RWPE2 (cell line): ENCODE measurements at regions not wholly inside any gene's neighbourhood (a gene's known extent, or its start where the extent isn't known, plus 50 kb on each side); places are given as distances from the start of the nearest gene placed in this dataset.
A peak's percentile ranks its signal among the peaks of the same experiment; 100 is the strongest.

Source experiments
- ATAC-seq: fragments of 200-7000 bp; cut with Tn5 transposase; 3 replicates; pipeline ENCODE4 v1.9.1; 2021; ENCODE audit warnings: low read depth
- DNase-seq: peaks from one replicate; pipeline ENCODE4 v3.0.0-alpha.2; 2020; ENCODE audit warnings: low spot score
- H3K27ac ChIP-seq: fragments of 450-650 bp; 2 replicates; pipeline ENCODE4 v1.5.1; 2017; ENCODE audit warnings: mild to moderate bottlenecking; ENCODE audit not compliant: poor library complexity, severe bottlenecking
- H3K27me3 ChIP-seq: fragments of 250-450 bp; sonication (Bioruptor Pico); 2 replicates; pipeline ENCODE4 v1.5.1; 2021; ENCODE audit warnings: mild to moderate bottlenecking, moderate library complexity; ENCODE audit not compliant: insufficient read depth, poor library complexity, severe bottlenecking
- H3K36me3 ChIP-seq: fragments of 250-450 bp; sonication (Bioruptor Pico); 2 replicates; pipeline ENCODE4 v1.5.1; 2020; ENCODE audit warnings: low read depth, mild to moderate bottlenecking, moderate library complexity
- H3K4me1 ChIP-seq: fragments of 250-450 bp; sonication (Bioruptor Pico); 2 replicates; pipeline ENCODE4 v1.5.1; 2021; ENCODE audit warnings: mild to moderate bottlenecking, moderate library complexity; ENCODE audit not compliant: insufficient read depth, poor library complexity, severe bottlenecking
- H3K4me3 ChIP-seq: fragments of 250-450 bp; sonication (Bioruptor Pico); 2 replicates; pipeline ENCODE4 v1.5.1; 2021; ENCODE audit warnings: mild to moderate bottlenecking, moderate library complexity; ENCODE audit not compliant: severe bottlenecking
- H3K9me3 ChIP-seq: fragments of 250-450 bp; sonication (Bioruptor Pico); 2 replicates; pipeline ENCODE4 v1.5.1; 2021; ENCODE audit warnings: mild to moderate bottlenecking, moderate library complexity; ENCODE audit not compliant: severe bottlenecking
- TF ChIP-seq, protein P1 (sequence below): fragments of 450-650 bp; IDR thresholded peaks from one replicate; pipeline ENCODE4 v1.5.1; 2017; ENCODE audit warnings: mild to moderate bottlenecking, moderate library complexity; ENCODE audit not compliant: poor library complexity, severe bottlenecking

DNA sequence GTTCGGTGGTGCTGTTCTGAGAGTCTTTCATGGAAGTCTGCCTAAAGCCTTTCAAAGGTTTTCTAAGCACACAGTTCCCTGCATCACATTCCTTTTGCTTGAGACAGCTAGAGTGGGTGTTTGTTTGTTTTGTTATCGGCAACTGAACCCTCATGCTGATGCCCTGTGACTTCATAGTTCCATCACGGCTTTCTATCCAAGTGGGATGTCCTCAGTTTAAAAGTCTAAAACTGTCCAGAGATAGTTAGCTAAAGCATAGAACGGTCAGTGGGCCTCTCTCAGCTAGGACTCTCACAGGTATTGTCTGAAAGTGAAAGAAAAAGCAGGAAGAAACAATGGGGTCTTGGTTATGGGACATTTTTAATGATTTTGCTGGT, 337.3 kb downstream of the OSR1 start:
- Histone ChIP-seq H3K36me3 (no peaks in the 10 kb centered on the region), H3K4me1 (peaks cover 2% of the 10 kb centered on the region), H3K4me3 (no peak overlapping the region), H3K9me3 (no peaks in the 10 kb centered on the region), H3K27ac (no peak overlapping the region), H3K27me3 (no peaks in the 10 kb centered on the region)
- TF ChIP-seq, protein P1, sequence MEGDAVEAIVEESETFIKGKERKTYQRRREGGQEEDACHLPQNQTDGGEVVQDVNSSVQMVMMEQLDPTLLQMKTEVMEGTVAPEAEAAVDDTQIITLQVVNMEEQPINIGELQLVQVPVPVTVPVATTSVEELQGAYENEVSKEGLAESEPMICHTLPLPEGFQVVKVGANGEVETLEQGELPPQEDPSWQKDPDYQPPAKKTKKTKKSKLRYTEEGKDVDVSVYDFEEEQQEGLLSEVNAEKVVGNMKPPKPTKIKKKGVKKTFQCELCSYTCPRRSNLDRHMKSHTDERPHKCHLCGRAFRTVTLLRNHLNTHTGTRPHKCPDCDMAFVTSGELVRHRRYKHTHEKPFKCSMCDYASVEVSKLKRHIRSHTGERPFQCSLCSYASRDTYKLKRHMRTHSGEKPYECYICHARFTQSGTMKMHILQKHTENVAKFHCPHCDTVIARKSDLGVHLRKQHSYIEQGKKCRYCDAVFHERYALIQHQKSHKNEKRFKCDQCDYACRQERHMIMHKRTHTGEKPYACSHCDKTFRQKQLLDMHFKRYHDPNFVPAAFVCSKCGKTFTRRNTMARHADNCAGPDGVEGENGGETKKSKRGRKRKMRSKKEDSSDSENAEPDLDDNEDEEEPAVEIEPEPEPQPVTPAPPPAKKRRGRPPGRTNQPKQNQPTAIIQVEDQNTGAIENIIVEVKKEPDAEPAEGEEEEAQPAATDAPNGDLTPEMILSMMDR, result no peak
- ATAC-seq (peak; percentile 89), DNase-seq (no peak)

DNA sequence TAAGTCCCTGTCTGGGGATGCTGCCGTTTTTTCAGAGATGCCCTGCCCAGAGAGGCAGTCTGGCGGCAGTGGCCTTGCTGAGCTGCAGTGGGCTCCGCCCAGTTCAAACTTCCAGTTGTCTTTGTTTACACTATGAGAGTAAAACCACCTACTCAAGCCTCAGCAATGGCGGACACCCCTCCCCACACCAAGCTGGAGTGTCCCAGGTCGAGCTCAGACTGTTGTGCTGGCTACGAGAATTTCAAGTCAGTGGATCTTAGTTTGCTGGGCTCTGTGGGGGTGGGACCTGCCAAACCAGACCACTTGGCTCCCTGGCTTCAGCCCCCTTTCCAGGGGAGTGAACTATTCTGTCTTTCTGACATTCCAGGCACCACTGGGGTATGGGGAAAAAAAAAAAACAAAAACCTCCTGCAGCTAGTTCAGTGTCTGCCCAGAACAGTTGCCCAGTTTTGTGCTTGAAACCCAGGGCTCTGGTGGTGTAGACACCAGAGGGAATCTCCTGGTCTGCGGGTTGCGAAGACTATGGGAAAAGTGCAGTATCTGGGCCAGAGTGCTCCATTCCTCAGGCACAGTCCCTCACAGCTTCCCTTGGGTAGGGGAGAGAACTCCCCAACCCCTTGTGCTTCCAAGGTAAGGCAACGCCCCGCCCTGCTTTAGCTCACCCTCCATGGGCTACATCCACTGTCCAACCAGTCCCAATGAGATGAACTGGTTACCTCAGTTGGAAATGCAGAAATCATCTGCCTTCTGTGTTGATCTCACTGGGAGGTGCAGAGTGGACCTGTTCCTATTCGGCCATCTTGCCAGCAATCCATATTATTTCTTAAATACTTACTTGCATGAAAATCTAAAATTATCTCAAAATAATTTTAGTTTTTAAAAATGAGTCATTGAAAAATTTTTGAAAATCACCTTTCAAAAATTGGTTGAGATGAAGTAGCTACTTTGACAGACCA, 338.0 kb downstream of the OSR1 start:
- no peak for DNase-seq
- H3K27ac ChIP-seq, result no peak overlapping the region
- TF ChIP-seq, protein P1, result no peak
- no peaks in the 10 kb centered on the region for H3K9me3 ChIP-seq
- H3K27me3 ChIP-seq, result no peaks in the 10 kb centered on the region
- H3K4me3 ChIP-seq, result no peak overlapping the region
- no peaks in the 10 kb centered on the region for H3K36me3 ChIP-seq
- H3K4me1 ChIP-seq, result no peaks in the 10 kb centered on the region
- ATAC-seq, result no peak

DNA sequence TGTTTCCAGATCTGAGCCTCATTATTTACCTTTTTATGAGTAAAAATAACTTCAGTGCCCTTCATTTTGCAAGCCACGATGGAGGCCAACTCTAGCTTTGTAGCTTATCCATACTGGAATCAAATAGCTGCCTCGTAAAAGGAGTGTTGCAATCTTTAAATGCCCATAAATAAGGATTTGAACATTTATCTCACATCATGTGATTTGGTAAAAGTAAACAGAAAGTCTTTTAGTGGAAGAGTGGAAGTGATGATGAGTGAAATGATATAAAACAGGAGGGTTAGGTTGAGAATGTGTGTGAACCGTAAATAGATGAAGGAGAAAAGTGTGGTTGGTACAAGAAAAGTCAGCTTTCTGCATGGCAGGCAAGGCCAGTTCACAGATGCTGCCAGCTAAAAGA, 348.9 kb downstream of the OSR1 start:
- no peak for DNase-seq
- ATAC-seq, result no peak
- no peaks in the 10 kb centered on the region for H3K36me3 ChIP-seq
- H3K4me1 ChIP-seq, result no peaks in the 10 kb centered on the region
- TF ChIP-seq, protein P1, result no peak
- H3K27me3 ChIP-seq, result no peaks in the 10 kb centered on the region
- no peak overlapping the region for H3K27ac ChIP-seq
- no peak overlapping the region for H3K4me3 ChIP-seq
- H3K9me3 ChIP-seq, result no peaks in the 10 kb centered on the region

DNA sequence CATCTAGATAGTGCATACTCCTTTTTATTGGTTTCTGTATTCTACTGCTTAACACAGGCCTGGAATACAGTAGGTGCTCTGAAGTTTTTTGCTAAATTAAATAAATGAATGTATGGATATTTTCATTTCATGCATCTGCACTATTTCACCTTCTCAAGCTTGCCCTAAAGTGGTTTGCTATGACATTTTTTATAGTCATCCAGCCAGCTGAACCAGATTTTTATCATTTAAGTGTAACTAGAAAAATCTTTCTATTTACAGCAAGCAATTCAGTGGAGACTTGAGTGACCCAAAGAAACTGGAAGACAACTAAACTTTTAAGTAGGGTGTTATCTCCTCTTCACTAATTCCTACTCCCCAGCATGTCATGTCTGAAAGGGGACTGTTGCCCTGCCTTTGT, 354.9 kb downstream of the OSR1 start:
- Histone ChIP-seq H3K4me3 (no peak overlapping the region), H3K36me3 (no peaks in the 10 kb centered on the region), H3K27me3 (no peaks in the 10 kb centered on the region), H3K27ac (no peak overlapping the region), H3K9me3 (no peaks in the 10 kb centered on the region), H3K4me1 (no peaks in the 10 kb centered on the region)
- no peak for DNase-seq
- ATAC-seq, result no peak
- TF ChIP-seq, protein P1, result no peak

DNA sequence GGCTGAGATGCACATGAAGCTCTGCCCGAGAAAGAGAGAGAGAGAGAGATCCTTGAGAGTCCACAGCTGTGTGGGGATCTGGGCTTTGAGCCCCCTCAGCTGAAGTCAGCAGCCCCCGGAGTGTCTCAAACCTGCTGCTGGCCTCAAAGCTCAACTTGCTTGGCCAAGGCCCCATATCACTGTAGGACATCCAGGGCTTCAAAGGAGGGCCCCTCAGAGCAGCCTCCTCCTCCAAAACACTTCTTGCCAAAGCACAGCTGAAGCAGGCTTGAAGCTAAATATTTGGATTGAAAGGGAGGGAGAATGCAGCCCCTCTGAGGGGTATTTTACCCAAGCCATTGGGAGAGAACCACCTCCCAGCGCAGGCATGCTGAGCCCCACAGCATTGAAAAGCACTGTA, 357.6 kb downstream of the OSR1 start:
- Histone ChIP-seq H3K9me3 (no peaks in the 10 kb centered on the region), H3K4me3 (no peak overlapping the region), H3K4me1 (no peaks in the 10 kb centered on the region), H3K27me3 (no peaks in the 10 kb centered on the region), H3K27ac (no peak overlapping the region), H3K36me3 (no peaks in the 10 kb centered on the region)
- ATAC-seq (no peak), DNase-seq (no peak)
- TF ChIP-seq, protein P1, result no peak
